ENCODE measurements at regions not wholly inside any gene's neighbourhood (a gene's known extent, or its start where the extent isn't known, plus 50 kb on each side); places are given as distances from the start of the nearest gene placed in this dataset.
A peak's percentile ranks its signal among the peaks of the same experiment; 100 is the strongest.

GRCh38 chr9:13567833-13568232, 288.3 kb upstream of the MPDZ start:
- Histone ChIP-seq H3K27me3 (ENCODE audit: control insufficient read depth in 2 of 2, insufficient read depth in 2 of 2, low read length in 2 of 2) (no peaks in the 10 kb centered on the region), H3K27ac (ENCODE audit: insufficient read depth, low read depth, low read length) (peak overlapping the region; percentile 21), H3K36me3 (ENCODE audit: control insufficient read depth in 2 of 2, extremely low read depth in 1 of 2, insufficient read depth in 2 of 2, low read length in 2 of 2) (no peaks in the 10 kb centered on the region), H3K9me3 (replicated peaks; ENCODE audit: control insufficient read depth, insufficient read depth, low read length) (no peaks in the 10 kb centered on the region), H4K20me1 (replicated peaks; ENCODE audit: control insufficient read depth, extremely low read depth, insufficient read depth, low read length) (no peaks in the 10 kb centered on the region), H3K9me1 (replicated peaks; ENCODE audit: control insufficient read depth, extremely low read depth, insufficient read depth, low read length) (no peaks in the 10 kb centered on the region), H2AFZ (ENCODE audit: low read depth, low read length) (peak overlapping the region; percentile 66), H3K79me2 (ENCODE audit: control insufficient read depth, insufficient read depth, low read length) (no peaks in the 10 kb centered on the region), H3K9ac (replicated peaks; ENCODE audit: extremely low read depth, insufficient read depth, low read length) (peak overlapping the region; percentile 17), H3K4me2 (ENCODE audit: insufficient read depth, low read length) (peak overlapping the region; percentile 77), H3K4me1 (ENCODE audit: control insufficient read depth, extremely low read depth, insufficient read depth, low read length) (peaks cover 25% of the 10 kb centered on the region), H3K4me3 (replicated peaks in 1 of 3; ENCODE audit: insufficient read depth in 1 of 3, low read depth in 1 of 3, low read length in 3 of 3) (peak overlapping the region in 1 of 3 experiments; percentile 20)
- DNase-seq (ENCODE audit: low read depth, low spot score) (peak; percentile 45), FAIRE-seq (no peak)
- dilution Hi-C loops (cut with MboI; ENCODE audit: extremely low pct_ligation_motif_present, low sequenced_read_pairs) (no loop called here), intact Hi-C loops (cut with micrococcal nuclease) (loop anchor here (5.0 to 10.0 kb wide), 2 partner anchors 141 to 747 kb away; partner anchors contain the start of gene NFIB)
- TF ChIP-seq FOS (IDR thresholded peaks at IDR 0.05; ENCODE audit: borderline replicate concordance, insufficient read depth, low read length) (no peak), CTCF (IDR thresholded peaks at IDR 0.05; ENCODE audit: extremely low read depth in 1 of 2, insufficient read depth in 1 of 2, low read depth in 1 of 2, low read length in 2 of 2) (no peak), MAX (IDR thresholded peaks at IDR 0.05; ENCODE audit: insufficient read depth, insufficient read length) (no peak), GATA2 (IDR thresholded peaks at IDR 0.05; ENCODE audit: insufficient read depth, insufficient read length, low read depth, low read length) (no peak)
- CTCF ChIA-PET, result interaction anchor here (2.1 kb wide), 2 partner anchors 13 to 19 kb away, joined by 6 to 8 read pairs; no protein-coding TSS in a partner anchor
- no TSS peak for BruUV-seq (replicated peaks)
- POLR2A ChIA-PET, result no interaction called here

- H3K27me3 ChIP-seq (ENCODE audit: control insufficient read depth in 2 of 2, insufficient read depth in 2 of 2, low read length in 2 of 2), result no peaks in the 10 kb centered on the region
- no peak overlapping the region for H3K27ac ChIP-seq (ENCODE audit: insufficient read depth, low read depth, low read length)
- H3K9me3 ChIP-seq (replicated peaks; ENCODE audit: control insufficient read depth, insufficient read depth, low read length), result no peaks in the 10 kb centered on the region
- no peak overlapping the region for H3K4me3 ChIP-seq (replicated peaks in 1 of 3; ENCODE audit: insufficient read depth in 1 of 3, low read depth in 1 of 3, low read length in 3 of 3)
- ChIA-PET CTCF (no interaction called here), POLR2A (no interaction called here)
- intact Hi-C loops (cut with micrococcal nuclease), result no loop called here
- no peak overlapping the region for H3K4me2 ChIP-seq (ENCODE audit: insufficient read depth, low read length)
- DNase-seq (ENCODE audit: low read depth, low spot score) (no peak), FAIRE-seq (no peak)
- no peak overlapping the region for H2AFZ ChIP-seq (ENCODE audit: low read depth, low read length)
- dilution Hi-C loops (cut with MboI; ENCODE audit: extremely low pct_ligation_motif_present, low sequenced_read_pairs), result no loop called here
- BruUV-seq (replicated peaks), result no TSS peak
- no peaks in the 10 kb centered on the region for H4K20me1 ChIP-seq (replicated peaks; ENCODE audit: control insufficient read depth, extremely low read depth, insufficient read depth, low read length)
- no peaks in the 10 kb centered on the region for H3K36me3 ChIP-seq (ENCODE audit: control insufficient read depth in 2 of 2, extremely low read depth in 1 of 2, insufficient read depth in 2 of 2, low read length in 2 of 2)
- no peaks in the 10 kb centered on the region for H3K79me2 ChIP-seq (ENCODE audit: control insufficient read depth, insufficient read depth, low read length)
- H3K9me1 ChIP-seq (replicated peaks; ENCODE audit: control insufficient read depth, extremely low read depth, insufficient read depth, low read length), result no peaks in the 10 kb centered on the region
- peaks cover 11% of the 10 kb centered on the region for H3K4me1 ChIP-seq (ENCODE audit: control insufficient read depth, extremely low read depth, insufficient read depth, low read length)
- no peak overlapping the region for H3K9ac ChIP-seq (replicated peaks; ENCODE audit: extremely low read depth, insufficient read depth, low read length)
- TF ChIP-seq FOS (IDR thresholded peaks at IDR 0.05; ENCODE audit: borderline replicate concordance, insufficient read depth, low read length) (no peak), MYC (IDR thresholded peaks at IDR 0.05; ENCODE audit: low read depth, low read length) (no peak), POLR2A (IDR thresholded peaks at IDR 0.05; ENCODE audit: low read depth, low read length) (no peak), POLR2AphosphoS5 (IDR thresholded peaks at IDR 0.05; ENCODE audit: insufficient read depth, low read depth, low read length) (no peak), EZH2 (IDR thresholded peaks at IDR 0.05; ENCODE audit: borderline replicate concordance, low read depth, low read length, severe bottlenecking) (no peak), CTCF (IDR thresholded peaks at IDR 0.05; ENCODE audit: extremely low read depth in 1 of 2, insufficient read depth in 1 of 2, low read depth in 1 of 2, low read length in 2 of 2) (no peak), GATA2 (IDR thresholded peaks at IDR 0.05; ENCODE audit: insufficient read depth, insufficient read length, low read depth, low read length) (no peak), JUN (IDR thresholded peaks at IDR 0.05; ENCODE audit: borderline replicate concordance, insufficient read depth, insufficient read length, low read depth) (no peak), MAX (IDR thresholded peaks at IDR 0.05; ENCODE audit: insufficient read depth, insufficient read length) (no peak)
These were observed 278.3 kb upstream of the MPDZ start for GRCh38 chr9:13557746-13558145.

Measured in endothelial cell of umbilical vein (primary cell).